NCI-H524 treated with DMSO at 0.1 percent for 48 hours (cell line): ENCODE measurements at regions not wholly inside any gene's neighbourhood (a gene's known extent, or its start where the extent isn't known, plus 50 kb on each side); places are given as distances from the start of the nearest gene placed in this dataset.

Experiments used
- DNase-seq: peaks from one replicate; lab custom pipeline; 2025; lab: John Stamatoyannopoulos, UW

DNA sequence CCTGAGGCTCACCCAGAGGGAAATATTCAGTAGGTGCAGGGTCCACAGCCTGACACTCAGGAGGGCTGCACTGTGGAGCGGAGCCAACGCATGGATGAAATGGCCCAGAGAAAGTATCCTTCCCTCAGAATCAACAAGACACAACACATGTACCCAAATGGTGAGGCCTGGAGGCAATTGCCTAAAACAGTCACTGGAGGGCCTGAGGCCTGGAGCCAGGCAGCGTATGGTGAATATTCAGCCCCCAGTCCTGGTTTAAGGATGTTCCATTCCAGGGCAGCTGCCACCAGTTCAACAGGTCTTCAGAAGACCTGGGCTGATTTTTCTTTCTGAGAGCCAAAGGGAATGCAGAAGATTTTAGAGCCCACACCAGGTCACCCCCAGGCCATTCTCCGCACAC lies 264.8 kb downstream of the INSC start:
- no peak for DNase-seq

- no peak for DNase-seq
These were observed 276.1 kb downstream of the INSC start for GRCh38 chr11:15390857-15391256.

- DNase-seq, result no peak
These were observed 282.1 kb downstream of the INSC start for GRCh38 chr11:15396778-15397177.

DNA sequence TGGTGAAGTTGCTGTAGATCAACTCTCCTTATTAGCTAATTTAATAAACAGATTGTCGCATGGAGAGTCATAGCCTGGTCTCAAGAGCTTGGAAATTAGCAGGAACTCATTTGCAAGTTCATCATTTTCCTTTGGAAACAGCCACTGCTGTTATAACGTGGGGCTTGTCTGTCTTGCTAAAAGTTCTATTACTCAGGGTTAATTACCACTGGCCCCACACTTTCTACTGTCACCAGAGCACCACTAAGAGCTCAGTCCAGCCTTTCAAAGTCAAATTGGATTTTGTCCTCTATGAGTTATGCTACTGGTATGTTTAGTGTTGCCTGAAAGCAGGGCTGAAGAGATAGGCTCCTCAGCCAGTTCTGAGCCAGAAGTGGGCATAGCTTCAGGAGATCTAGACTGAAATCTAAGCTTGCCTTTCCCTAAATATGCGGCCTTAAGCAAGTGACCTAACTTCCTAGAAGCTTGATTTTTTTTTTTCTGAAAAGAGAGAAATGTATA lies 292.2 kb downstream of the INSC start:
- DNase-seq, result no peak

DNA sequence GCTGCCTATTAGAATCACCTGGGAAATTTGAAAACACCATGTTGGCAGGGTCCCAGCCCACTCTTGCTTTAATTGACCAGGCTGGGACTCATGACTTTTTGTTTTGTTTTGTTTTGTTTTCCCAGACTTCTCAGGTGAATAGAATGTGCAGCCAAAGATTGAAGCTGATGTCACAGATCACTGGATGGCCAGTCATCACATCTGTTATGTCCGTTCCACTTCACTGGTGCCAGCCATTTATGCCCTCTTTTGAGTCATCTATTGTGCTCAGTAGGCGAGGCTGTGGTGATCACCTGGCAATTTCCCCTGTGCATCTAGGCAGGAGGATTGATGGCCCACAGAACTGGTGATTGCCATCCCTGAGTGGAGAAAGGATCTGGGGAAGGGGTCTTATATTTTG lies 297.3 kb downstream of the INSC start:
- no peak for DNase-seq

DNA sequence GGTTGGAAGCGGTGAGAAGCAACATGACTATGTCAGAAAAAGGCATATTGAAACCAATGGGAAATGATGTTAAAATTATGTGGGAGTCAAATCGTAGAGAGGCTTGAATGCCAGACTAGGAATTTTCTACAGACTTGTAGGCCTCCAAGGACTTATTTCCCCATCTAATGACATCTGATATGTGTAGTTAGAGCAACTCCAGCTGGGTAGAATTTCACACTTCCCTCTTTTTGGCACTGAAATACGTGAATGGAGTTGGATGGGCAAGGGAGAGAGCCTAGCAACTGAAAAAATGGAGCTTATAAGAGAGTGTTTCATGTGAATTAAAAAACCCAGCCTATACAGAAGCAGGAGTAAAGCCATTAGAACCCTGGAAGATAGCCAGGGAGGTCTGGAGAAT lies 304.2 kb downstream of the INSC start:
- DNase-seq, result no peak

DNA sequence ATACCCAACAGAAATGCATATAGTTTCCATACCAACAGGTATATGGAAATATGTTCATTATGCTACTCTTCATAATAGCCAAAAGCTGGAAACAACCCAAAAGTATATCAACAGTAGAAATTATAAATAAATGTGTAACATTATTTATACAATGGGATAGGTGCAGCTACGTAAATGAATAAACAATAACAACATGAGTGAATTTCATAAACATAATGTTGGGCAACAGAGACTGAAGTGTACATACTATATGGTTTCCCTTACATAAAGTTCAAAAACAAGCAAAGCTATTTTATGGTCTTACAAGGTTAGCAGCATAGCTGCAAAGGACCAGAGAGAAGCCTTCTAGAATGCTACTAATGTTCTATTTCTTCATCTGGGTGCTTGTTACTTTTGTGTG lies 305.0 kb downstream of the INSC start:
- no peak for DNase-seq

DNA sequence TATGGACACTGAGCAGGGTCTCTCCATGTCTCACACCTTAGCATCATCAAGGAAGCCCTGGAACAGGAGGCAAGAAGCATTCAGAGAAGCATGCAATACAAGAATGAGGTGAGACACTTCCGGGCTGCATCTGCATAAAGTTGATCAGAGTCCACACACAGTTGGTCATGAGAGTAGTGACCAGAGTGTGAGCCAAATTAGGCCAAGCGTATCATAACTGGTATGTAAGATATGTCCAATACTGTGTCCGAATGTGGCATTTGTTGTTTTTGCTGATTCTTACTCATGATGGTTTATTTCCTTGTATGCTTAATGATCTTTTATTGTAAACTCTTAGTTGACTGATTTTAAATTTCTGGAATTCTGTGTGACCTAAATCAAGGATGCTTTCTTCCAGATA lies 315.7 kb downstream of the INSC start:
- DNase-seq, result no peak

DNA sequence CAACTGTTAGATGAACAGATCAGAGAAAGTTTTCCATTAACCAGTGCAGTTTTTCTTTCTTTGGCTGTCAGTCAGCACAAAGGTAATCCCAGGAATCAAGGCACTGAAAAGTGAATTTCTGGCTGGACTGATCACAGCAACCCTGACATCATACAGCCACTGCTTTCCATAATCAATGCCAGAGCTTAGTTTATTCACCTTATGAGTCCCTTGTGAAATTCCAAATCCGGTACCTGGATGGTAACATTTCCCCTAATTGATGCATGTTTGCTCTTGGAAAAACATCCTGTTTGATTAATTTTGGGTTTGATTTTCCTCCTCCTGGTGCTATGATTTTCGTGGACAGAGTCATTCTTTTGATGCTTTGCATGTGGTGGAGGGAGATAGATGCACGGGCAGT lies 319.8 kb downstream of the INSC start:
- DNase-seq, result no peak

- DNase-seq, result no peak
These were observed 331.6 kb downstream of the INSC start for GRCh38 chr11:15446315-15446714.

GRCh38 chr11:15446929-15447328 lies 332.2 kb downstream of the INSC start:
- DNase-seq, result no peak

GRCh38 chr11:15451713-15452112 lies 337.0 kb downstream of the INSC start:
- no peak for DNase-seq

GRCh38 chr11:15453211-15453765 lies 338.6 kb downstream of the INSC start:
- DNase-seq, result no peak

DNA sequence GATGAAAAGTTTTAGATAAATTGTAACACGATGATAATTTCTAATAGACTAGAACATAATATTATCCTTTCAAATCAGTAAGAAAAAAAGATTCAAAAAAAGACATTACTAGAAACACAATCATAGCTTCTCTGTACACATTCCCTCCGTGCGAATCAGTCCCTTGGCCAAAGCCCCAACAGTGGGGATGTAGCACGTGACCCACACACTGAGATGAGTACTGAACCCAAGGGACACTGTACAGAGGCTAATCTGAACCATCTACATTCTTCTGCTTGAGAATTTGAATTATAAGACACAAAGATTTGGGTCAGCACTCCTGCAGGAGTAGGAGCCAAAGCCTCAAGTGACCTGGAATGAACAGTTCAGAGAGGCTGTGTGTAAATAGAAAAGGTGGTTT lies 353.7 kb downstream of the INSC start:
- no peak for DNase-seq

DNA sequence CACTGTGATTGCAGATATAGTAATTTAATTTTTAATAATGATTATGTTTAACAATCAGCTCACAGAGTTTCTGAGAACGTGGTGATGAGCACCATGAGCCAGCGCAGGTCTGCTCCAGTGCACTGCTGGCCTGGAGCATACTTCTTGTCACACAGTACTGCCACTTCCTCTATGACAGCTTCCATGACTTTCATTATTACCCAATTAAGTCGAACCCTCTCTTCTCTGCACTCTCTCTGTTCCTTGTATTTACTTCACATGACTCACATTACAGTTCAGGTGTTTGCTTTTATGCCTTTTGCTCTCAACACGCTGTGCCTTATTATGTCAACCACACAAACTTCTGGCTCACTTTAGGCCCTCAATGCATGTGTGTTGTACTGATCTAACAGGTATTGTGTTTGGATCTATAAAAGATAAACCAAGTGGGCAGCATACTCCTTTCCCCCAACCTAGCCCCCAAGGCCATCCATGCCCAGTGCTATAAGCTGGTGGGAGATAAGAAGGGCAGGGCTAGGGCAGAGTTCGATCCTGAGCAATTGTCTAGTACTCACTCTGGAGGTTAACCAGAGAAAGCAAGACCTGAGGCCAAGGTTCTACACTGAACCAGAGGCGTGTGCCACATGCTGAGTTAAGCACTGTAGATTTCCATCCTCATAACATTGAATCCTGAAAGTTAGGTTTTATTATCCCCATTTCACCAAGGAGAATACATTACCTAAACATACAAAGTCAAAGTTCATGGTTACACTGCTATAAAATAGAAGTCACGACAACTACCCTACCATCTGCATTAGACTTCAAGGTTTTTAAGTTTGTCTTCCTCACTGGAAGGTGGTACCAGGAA lies 356.5 kb downstream of the INSC start:
- no peak for DNase-seq

- DNase-seq, result no peak
These were observed 357.4 kb downstream of the INSC start for GRCh38 chr11:15471895-15472799.

- DNase-seq, result no peak
These were observed 359.5 kb downstream of the INSC start for GRCh38 chr11:15473954-15474837.

- DNase-seq, result no peak
These were observed 361.7 kb downstream of the INSC start for GRCh38 chr11:15476371-15476917.

DNA sequence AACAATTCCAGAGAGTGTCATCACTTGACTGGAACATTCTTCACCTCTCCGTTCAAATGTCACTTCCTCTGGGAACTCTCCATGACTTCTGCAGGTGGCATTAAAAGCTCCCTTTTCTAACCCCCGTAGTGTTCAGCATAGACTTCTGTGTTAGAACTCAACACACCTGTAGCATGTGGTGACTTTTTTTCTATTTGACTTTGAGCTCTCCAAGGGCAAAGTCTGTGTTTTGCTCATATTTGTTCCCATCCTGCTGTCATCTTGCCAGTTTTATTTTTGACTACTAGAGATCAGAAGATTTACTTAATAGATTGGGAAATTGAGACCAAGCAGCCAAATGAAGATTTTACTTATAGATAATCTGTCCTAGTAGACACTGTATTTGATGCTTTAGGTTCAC lies 367.1 kb downstream of the INSC start:
- no peak for DNase-seq

DNA sequence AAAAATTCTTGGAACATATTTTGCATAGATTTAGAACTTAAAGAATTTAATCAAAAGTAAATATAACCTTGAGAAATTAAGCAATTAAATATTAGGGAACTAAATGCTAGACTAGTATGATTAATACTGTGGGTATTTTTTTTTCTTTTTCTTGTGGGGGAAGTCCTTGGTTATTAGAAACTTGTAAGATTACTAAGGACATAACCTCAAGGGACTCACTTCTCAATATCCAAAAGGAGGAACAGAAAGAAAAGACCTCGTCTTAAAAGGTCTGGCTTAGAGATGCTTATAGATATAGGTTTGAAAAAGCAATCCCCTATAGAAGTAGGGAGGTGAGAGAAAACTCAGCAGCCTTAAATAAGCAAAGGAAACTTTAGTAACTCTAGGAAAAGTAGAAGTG lies 368.5 kb downstream of the INSC start:
- no peak for DNase-seq

- no peak for DNase-seq
These were observed 369.7 kb downstream of the INSC start for GRCh38 chr11:15484398-15484797.
